ENCODE measurements at regions not wholly inside any gene's neighbourhood (a gene's known extent, or its start where the extent isn't known, plus 50 kb on each side); places are given as distances from the start of the nearest gene placed in this dataset.

DNA sequence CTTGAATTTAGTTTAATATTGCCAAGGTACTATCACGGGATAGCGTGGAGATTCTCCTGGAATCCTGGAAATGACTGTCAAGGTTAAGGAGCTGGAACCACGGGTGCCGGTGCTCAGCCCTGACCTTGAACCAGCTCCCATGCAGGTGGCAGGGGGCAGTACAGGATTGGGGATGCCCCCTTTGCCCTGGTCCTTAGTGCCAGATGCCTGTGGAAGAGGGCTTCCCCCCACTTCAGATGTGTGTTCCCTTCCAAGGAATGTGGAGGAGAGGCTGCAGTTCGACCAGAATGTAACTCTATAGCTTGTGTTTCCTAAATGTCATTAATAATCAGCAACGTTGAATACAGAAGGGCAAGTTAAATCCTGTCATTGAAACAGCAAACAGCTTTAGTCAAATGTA, 258.9 kb downstream of the VRK1 start:
- no peak overlapping the region for H3K27ac ChIP-seq (ENCODE audit: extremely low read depth, low read depth, low read length)
- no peak overlapping the region for H3K4me3 ChIP-seq (ENCODE audit: low read depth, low read length)
- TF ChIP-seq ZNF677 (tag by site-specific recombination; IDR thresholded peaks at IDR 0.05) (no peak), ZEB2 (tag by site-specific recombination; IDR thresholded peaks at IDR 0.05) (no peak), ZNF184 (tag by site-specific recombination; IDR thresholded peaks at IDR 0.05) (no peak), ZBTB48 (tag by site-specific recombination; IDR thresholded peaks at IDR 0.05) (no peak), SALL2 (tag by site-specific recombination; IDR thresholded peaks at IDR 0.05; ENCODE audit: borderline replicate concordance) (no peak), ZNF561 (tag by site-specific recombination; IDR thresholded peaks at IDR 0.05; ENCODE audit: borderline replicate concordance) (no peak)
- TF ChIP-seq, protein P1, sequence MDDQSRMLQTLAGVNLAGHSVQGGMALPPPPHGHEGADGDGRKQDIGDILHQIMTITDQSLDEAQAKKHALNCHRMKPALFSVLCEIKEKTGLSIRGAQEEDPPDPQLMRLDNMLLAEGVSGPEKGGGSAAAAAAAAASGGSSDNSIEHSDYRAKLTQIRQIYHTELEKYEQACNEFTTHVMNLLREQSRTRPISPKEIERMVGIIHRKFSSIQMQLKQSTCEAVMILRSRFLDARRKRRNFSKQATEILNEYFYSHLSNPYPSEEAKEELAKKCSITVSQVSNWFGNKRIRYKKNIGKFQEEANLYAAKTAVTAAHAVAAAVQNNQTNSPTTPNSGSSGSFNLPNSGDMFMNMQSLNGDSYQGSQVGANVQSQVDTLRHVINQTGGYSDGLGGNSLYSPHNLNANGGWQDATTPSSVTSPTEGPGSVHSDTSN (CRISPR knock-in tag; IDR thresholded peaks at IDR 0.05) = no peak
- no peaks in the 10 kb centered on the region for H3K9me3 ChIP-seq (ENCODE audit: control insufficient read depth, insufficient read depth, low read depth, low read length)
- no peaks in the 10 kb centered on the region for H3K4me1 ChIP-seq (ENCODE audit: control insufficient read depth, insufficient read depth, low read length)
- no peaks in the 10 kb centered on the region for H3K36me3 ChIP-seq (ENCODE audit: control insufficient read depth in 2 of 2, insufficient read depth in 1 of 2, low read length in 2 of 2)
- ChIA-PET POLR2A (no interaction called here), CTCF (interaction anchor here (0.6 to 0.7 kb wide), 2 partner anchors 27 to 236 kb away, joined by 3 to 4 read pairs; no protein-coding TSS in a partner anchor)

DNA sequence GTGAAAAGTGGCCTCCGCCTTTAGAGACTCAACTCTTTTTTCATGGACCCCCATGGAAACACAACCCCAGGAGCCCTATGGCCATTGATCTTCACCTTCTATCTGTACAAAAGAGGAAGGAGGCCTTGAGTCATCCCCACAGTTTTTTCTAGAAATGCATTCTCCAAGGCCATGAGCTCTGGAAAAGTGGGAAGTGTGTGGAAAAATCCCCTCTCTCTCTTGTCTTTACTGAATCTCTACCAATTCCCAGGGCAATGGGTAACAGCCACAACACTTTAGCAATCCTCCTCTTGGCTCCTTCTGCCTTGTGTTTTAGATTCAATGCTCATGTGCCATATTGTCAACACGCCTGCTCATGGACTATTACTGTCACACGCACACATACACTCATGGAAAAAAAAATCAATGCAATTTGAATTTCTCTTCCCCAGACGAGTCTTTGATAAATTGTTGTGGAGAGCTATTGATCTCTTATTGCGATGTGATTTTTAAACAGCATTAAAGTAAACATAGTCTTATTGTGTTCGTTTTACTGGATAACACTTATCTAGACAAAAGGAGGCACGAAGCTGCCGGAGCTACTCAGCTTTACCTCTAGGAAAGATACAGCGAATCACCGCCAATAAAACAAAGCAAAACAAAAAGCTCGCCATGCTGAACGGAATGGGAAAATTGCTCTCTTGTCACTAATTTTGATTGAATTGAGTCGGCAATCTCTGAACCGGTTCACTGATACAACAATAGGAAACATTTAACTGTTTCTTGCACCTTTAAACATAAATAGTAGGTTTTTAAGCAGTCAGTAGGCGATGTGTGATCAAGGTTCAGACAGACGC, 260.3 kb downstream of the VRK1 start:
- no peaks in the 10 kb centered on the region for H3K4me1 ChIP-seq (ENCODE audit: control insufficient read depth, insufficient read depth, low read length)
- TF ChIP-seq, protein P2, sequence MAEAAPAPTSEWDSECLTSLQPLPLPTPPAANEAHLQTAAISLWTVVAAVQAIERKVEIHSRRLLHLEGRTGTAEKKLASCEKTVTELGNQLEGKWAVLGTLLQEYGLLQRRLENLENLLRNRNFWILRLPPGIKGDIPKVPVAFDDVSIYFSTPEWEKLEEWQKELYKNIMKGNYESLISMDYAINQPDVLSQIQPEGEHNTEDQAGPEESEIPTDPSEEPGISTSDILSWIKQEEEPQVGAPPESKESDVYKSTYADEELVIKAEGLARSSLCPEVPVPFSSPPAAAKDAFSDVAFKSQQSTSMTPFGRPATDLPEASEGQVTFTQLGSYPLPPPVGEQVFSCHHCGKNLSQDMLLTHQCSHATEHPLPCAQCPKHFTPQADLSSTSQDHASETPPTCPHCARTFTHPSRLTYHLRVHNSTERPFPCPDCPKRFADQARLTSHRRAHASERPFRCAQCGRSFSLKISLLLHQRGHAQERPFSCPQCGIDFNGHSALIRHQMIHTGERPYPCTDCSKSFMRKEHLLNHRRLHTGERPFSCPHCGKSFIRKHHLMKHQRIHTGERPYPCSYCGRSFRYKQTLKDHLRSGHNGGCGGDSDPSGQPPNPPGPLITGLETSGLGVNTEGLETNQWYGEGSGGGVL (tag by site-specific recombination; IDR thresholded peaks at IDR 0.05) = no peak
- TF ChIP-seq HOXC10 (CRISPR knock-in tag; IDR thresholded peaks at IDR 0.05) = no peak
- TF ChIP-seq ZNF510 (tag by site-specific recombination; IDR thresholded peaks at IDR 0.05; ENCODE audit: insufficient replicate concordance) = no peak
- no peak overlapping the region for H3K4me3 ChIP-seq (ENCODE audit: low read depth, low read length)
- ChIA-PET POLR2A (interaction anchor here (0.6 kb wide), 1 partner anchor 696 kb away, joined by 4 read pairs; no protein-coding TSS in a partner anchor), CTCF (interaction anchor here (0.7 kb wide), 2 partner anchors 354 to 583 kb away, joined by 3 to 9 read pairs; no protein-coding TSS in a partner anchor)
- H3K36me3 ChIP-seq (ENCODE audit: control insufficient read depth in 2 of 2, insufficient read depth in 1 of 2, low read length in 2 of 2) = no peaks in the 10 kb centered on the region
- H3K9me3 ChIP-seq (ENCODE audit: control insufficient read depth, insufficient read depth, low read depth, low read length) = no peaks in the 10 kb centered on the region
- no peak overlapping the region for H3K27ac ChIP-seq (ENCODE audit: extremely low read depth, low read depth, low read length)

DNA sequence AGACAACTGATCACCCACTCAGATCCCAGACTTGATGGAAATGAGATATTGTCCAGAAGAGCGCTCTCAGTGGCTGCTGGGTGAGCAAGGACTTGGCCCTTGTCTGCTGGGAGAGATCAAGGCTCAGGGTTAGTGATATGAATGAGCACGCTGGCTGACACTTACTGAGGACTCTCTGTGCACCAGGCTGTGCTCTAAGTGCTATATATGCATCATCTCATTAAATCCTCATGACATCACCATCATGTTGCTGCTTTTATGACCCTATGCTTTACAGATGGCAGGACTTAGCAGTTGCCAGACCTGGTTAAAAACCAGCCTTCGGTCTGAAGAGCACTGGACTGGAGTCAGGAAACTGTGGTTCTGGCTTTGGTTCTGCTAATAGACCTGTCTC, 260.9 kb downstream of the VRK1 start:
- Histone ChIP-seq H3K36me3 (ENCODE audit: control insufficient read depth in 2 of 2, insufficient read depth in 1 of 2, low read length in 2 of 2) (no peaks in the 10 kb centered on the region), H3K9me3 (ENCODE audit: control insufficient read depth, insufficient read depth, low read depth, low read length) (no peaks in the 10 kb centered on the region), H3K4me3 (ENCODE audit: low read depth, low read length) (no peak overlapping the region), H3K27ac (ENCODE audit: extremely low read depth, low read depth, low read length) (no peak overlapping the region), H3K4me1 (ENCODE audit: control insufficient read depth, insufficient read depth, low read length) (no peaks in the 10 kb centered on the region)
- POLR2A ChIA-PET = no interaction called here
- CTCF ChIA-PET = interaction anchor here (0.7 kb wide), 1 partner anchor 355 kb away, joined by 3 read pairs; no protein-coding TSS in a partner anchor
- TF ChIP-seq ZNF114 (tag by site-specific recombination; IDR thresholded peaks at IDR 0.05) = no peak
- TF ChIP-seq ZNF629 (tag by site-specific recombination; IDR thresholded peaks at IDR 0.05) = peak; percentile 56
- TF ChIP-seq, protein P3, sequence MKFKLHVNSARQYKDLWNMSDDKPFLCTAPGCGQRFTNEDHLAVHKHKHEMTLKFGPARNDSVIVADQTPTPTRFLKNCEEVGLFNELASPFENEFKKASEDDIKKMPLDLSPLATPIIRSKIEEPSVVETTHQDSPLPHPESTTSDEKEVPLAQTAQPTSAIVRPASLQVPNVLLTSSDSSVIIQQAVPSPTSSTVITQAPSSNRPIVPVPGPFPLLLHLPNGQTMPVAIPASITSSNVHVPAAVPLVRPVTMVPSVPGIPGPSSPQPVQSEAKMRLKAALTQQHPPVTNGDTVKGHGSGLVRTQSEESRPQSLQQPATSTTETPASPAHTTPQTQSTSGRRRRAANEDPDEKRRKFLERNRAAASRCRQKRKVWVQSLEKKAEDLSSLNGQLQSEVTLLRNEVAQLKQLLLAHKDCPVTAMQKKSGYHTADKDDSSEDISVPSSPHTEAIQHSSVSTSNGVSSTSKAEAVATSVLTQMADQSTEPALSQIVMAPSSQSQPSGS (tag by site-specific recombination; IDR thresholded peaks at IDR 0.05; ENCODE audit: low read depth) = peak; percentile 33; the same call in 1 of the 2 replicates
- TF ChIP-seq SP3 (tag by site-specific recombination; IDR thresholded peaks at IDR 0.05) = no peak
- 0 out of 2 replicates have a peak, but pooled peaks have one; percentile 48 for TF ChIP-seq TRIM28 (IDR thresholded peaks at IDR 0.05; ENCODE audit: borderline replicate concordance, low read length)
